Parathyroid adenoma (tissue), 2 donors: ENCODE measurements at regions not wholly inside any gene's neighbourhood (a gene's known extent, or its start where the extent isn't known, plus 50 kb on each side); places are given as distances from the start of the nearest gene placed in this dataset.

Experiments used
- H2AFZ ChIP-seq: fragments of 300-600 bp; sonication (generic); one replicate; pipeline ENCODE4 v1.7.0; 2017; ENCODE audit warnings: antibody characterized with exemption, mild to moderate bottlenecking
- H3K27ac ChIP-seq: fragments of 300-600 bp; sonication (generic); one replicate; pipeline ENCODE4 v1.7.0; 2017
- H3K27me3 ChIP-seq: fragments of 300-600 bp; sonication (generic); one replicate; pipeline ENCODE4 v1.7.0; 2017; ENCODE audit warnings: low read length; ENCODE audit not compliant: control insufficient read depth, insufficient read depth
- H3K36me3 ChIP-seq: fragments of 300-600 bp; sonication (generic); one replicate; pipeline ENCODE4 v1.7.0; 2017; ENCODE audit warnings: low read length; ENCODE audit not compliant: control insufficient read depth, insufficient read depth
- H3K4me1 ChIP-seq: fragments of 300-600 bp; sonication (generic); one replicate; pipeline ENCODE4 v1.7.0; 2017; ENCODE audit warnings: control low read depth
- H3K4me2 ChIP-seq: fragments of 300-600 bp; sonication (generic); one replicate; pipeline ENCODE4 v1.7.0; 2017; ENCODE audit warnings: low read length
- H3K4me3 ChIP-seq: fragments of 300-600 bp; sonication (generic); one replicate; pipeline ENCODE4 v1.7.0; 2017; ENCODE audit warnings: low read depth, low read length
- H3K79me2 ChIP-seq: fragments of 300-600 bp; sonication (generic); one replicate; pipeline ENCODE4 v1.7.0; 2017; ENCODE audit warnings: control low read depth
- H3K9ac ChIP-seq: fragments of 300-600 bp; sonication (generic); one replicate; pipeline ENCODE4 v1.7.0; 2017; ENCODE audit warnings: mild to moderate bottlenecking
- H3K9me3 ChIP-seq: fragments of 300-600 bp; sonication (generic); one replicate; pipeline ENCODE4 v1.7.0; 2017; ENCODE audit warnings: low read length; ENCODE audit not compliant: control insufficient read depth
- TF ChIP-seq, protein P1 (sequence below): fragments of 300-600 bp; sonication (generic); IDR thresholded peaks from one replicate; pipeline ENCODE4 v1.7.0; 2017; ENCODE audit warnings: antibody characterized with exemption, mild to moderate bottlenecking
- donor health status: primary hyperparathyroidism.

- H2AFZ ChIP-seq = no peak overlapping the region
- no peaks in the 10 kb centered on the region for H3K36me3 ChIP-seq
- no peak overlapping the region for H3K9ac ChIP-seq
- TF ChIP-seq, protein P1, sequence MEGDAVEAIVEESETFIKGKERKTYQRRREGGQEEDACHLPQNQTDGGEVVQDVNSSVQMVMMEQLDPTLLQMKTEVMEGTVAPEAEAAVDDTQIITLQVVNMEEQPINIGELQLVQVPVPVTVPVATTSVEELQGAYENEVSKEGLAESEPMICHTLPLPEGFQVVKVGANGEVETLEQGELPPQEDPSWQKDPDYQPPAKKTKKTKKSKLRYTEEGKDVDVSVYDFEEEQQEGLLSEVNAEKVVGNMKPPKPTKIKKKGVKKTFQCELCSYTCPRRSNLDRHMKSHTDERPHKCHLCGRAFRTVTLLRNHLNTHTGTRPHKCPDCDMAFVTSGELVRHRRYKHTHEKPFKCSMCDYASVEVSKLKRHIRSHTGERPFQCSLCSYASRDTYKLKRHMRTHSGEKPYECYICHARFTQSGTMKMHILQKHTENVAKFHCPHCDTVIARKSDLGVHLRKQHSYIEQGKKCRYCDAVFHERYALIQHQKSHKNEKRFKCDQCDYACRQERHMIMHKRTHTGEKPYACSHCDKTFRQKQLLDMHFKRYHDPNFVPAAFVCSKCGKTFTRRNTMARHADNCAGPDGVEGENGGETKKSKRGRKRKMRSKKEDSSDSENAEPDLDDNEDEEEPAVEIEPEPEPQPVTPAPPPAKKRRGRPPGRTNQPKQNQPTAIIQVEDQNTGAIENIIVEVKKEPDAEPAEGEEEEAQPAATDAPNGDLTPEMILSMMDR = no peak
- H3K27ac ChIP-seq = no peak overlapping the region
- no peaks in the 10 kb centered on the region for H3K9me3 ChIP-seq
- H3K4me2 ChIP-seq = no peak overlapping the region
- no peaks in the 10 kb centered on the region for H3K79me2 ChIP-seq
- no peak overlapping the region for H3K4me3 ChIP-seq
- no peaks in the 10 kb centered on the region for H3K27me3 ChIP-seq
- no peaks in the 10 kb centered on the region for H3K4me1 ChIP-seq
Observed at GRCh38 chr7:12898004-12898403, 210.6 kb downstream of the ARL4A start.

- no peaks in the 10 kb centered on the region for H3K27me3 ChIP-seq
- H3K9ac ChIP-seq = no peak overlapping the region
- H3K4me1 ChIP-seq = no peaks in the 10 kb centered on the region
- H3K36me3 ChIP-seq = no peaks in the 10 kb centered on the region
- H3K9me3 ChIP-seq = no peaks in the 10 kb centered on the region
- no peak overlapping the region for H3K4me2 ChIP-seq
- no peak overlapping the region for H3K4me3 ChIP-seq
- H3K27ac ChIP-seq = no peak overlapping the region
- no peaks in the 10 kb centered on the region for H3K79me2 ChIP-seq
- H2AFZ ChIP-seq = no peak overlapping the region
- TF ChIP-seq, protein P1 = no peak
Observed at GRCh38 chr7:12898620-12899019, 211.2 kb downstream of the ARL4A start.

DNA sequence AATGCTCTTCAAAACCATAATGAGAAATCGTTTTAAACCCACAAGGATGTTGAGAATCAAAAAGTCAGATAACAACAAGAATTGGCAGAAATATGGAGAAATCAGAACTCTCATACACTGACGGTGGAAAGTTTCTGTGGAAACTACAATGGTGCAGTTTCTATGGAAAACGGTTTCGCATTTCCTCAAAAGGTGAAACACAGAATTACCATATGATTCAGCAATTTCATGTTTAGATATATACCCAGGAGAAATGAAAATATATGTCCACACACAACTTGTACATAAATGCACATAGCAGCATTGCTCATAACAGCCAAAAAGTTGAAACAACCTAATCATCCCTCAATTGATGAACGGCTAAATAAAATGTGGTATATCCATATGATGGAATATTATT is 218.2 kb downstream of the ARL4A start:
- TF ChIP-seq, protein P1 = no peak
- Histone ChIP-seq H3K27ac (no peak overlapping the region), H3K36me3 (no peaks in the 10 kb centered on the region), H3K4me1 (no peaks in the 10 kb centered on the region), H3K79me2 (no peaks in the 10 kb centered on the region), H3K4me2 (no peak overlapping the region), H2AFZ (no peak overlapping the region), H3K4me3 (no peak overlapping the region), H3K9me3 (no peaks in the 10 kb centered on the region), H3K9ac (no peak overlapping the region), H3K27me3 (no peaks in the 10 kb centered on the region)

- TF ChIP-seq, protein P1 = no peak
- Histone ChIP-seq H3K4me2 (no peak overlapping the region), H3K9ac (no peak overlapping the region), H2AFZ (no peak overlapping the region), H3K79me2 (no peaks in the 10 kb centered on the region), H3K9me3 (no peaks in the 10 kb centered on the region), H3K4me3 (no peak overlapping the region), H3K4me1 (no peaks in the 10 kb centered on the region), H3K27ac (no peak overlapping the region), H3K27me3 (no peaks in the 10 kb centered on the region), H3K36me3 (no peaks in the 10 kb centered on the region)
Observed at GRCh38 chr7:12907774-12908173, 220.3 kb downstream of the ARL4A start.

DNA sequence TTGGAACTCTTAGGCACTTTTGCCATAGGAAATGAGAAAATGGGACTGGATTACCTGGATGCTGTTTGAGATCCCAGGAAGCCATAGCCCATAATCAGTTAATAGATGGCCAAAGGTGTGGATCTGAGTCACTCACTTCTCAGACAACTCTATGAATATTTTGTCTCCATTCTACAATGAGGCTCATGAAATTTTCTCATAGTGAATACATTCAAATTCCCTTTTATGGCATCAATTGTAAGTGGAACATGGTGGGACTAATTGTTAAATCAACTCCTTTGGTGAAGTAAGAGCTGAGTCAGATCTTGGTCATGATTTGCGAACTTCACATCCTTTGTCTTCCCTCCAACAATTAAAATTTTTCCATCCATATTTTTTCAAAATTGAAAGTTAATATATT is 222.1 kb downstream of the ARL4A start:
- Histone ChIP-seq H3K4me1 (no peaks in the 10 kb centered on the region), H3K4me2 (no peak overlapping the region), H3K36me3 (no peaks in the 10 kb centered on the region), H3K27ac (no peak overlapping the region), H3K79me2 (no peaks in the 10 kb centered on the region), H3K9ac (no peak overlapping the region), H3K4me3 (no peak overlapping the region), H3K27me3 (no peaks in the 10 kb centered on the region), H2AFZ (no peak overlapping the region), H3K9me3 (no peaks in the 10 kb centered on the region)
- TF ChIP-seq, protein P1 = no peak
